ENCODE measurements at regions not wholly inside any gene's neighbourhood (a gene's known extent, or its start where the extent isn't known, plus 50 kb on each side); places are given as distances from the start of the nearest gene placed in this dataset.
A peak's percentile ranks its signal among the peaks of the same experiment; 100 is the strongest.

GRCh38 chr7:54469740-54470139, 72.4 kb upstream of the VSTM2A start:
- Histone ChIP-seq H3K4me3 (no peak overlapping the region), H3K4me1 (replicated peaks) (no peaks in the 10 kb centered on the region), H3K27ac (no peak overlapping the region), H3K9me3 (no peaks in the 10 kb centered on the region), H3K36me3 (no peaks in the 10 kb centered on the region), H3K27me3 (replicated peaks; ENCODE audit: insufficient read depth) (no peaks in the 10 kb centered on the region)
- DNase-seq (ENCODE audit: low spot score): no peak
- TF ChIP-seq POLR2AphosphoS5 (IDR thresholded peaks at IDR 0.05): no peak
- no peak for TF ChIP-seq CTCF (IDR thresholded peaks at IDR 0.05)
- TF ChIP-seq POLR2A (IDR thresholded peaks at IDR 0.05): no peak
- intact Hi-C loops (cut with DNase I): no loop called here
- 95% methylated on average over 10 of the region's 10 CpGs for WGBS

DNA sequence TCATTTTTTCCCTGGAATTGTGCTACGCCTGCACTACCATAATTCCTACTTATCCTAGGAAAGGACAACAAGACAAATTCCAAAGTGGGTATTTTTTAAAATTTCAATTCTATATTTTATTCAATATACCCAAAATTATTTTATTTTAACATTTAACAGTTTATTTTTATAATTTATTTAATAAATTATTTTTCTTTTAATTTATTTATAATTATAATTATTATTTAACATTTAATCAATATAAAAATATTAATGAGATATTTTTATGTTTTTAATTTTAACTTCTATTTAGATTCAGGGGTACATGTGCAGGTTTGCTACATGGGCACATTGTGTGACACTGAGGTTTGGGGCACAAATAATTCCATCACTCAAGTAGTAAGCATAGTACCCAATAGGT, 65.6 kb upstream of the VSTM2A start:
- Histone ChIP-seq H3K4me1 (replicated peaks) (no peaks in the 10 kb centered on the region), H3K27me3 (replicated peaks; ENCODE audit: insufficient read depth) (no peaks in the 10 kb centered on the region), H3K36me3 (no peaks in the 10 kb centered on the region), H3K9me3 (no peaks in the 10 kb centered on the region), H3K27ac (no peak overlapping the region), H3K4me3 (no peak overlapping the region)
- intact Hi-C loops (cut with DNase I): no loop called here
- 71% methylated on average over 1 of the region's 1 CpG for WGBS
- DNase-seq (ENCODE audit: low spot score): no peak
- TF ChIP-seq POLR2AphosphoS5 (IDR thresholded peaks at IDR 0.05) (no peak), CTCF (IDR thresholded peaks at IDR 0.05) (no peak), POLR2A (IDR thresholded peaks at IDR 0.05) (no peak)

DNA sequence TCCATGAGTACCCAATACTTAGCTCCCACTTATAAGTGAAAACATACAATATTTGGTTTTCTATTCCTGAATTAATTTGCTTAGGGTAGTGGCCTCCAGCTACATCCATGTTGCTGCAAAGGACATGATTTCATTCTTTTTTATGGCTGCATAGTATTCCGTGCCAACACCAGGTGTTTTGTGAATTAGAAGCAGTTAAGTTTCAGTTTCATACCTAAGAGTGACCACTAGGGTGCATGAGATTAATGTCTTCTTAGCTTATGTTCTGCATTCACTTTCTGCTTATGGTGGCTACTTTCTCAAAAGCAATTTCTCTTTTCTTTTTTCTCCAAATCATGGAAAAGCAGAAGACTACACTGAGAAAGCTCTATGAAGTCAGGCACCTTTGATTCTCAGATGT, 65.1 kb upstream of the VSTM2A start:
- no peaks in the 10 kb centered on the region for H3K4me1 ChIP-seq (replicated peaks)
- intact Hi-C loops (cut with DNase I): no loop called here
- no peaks in the 10 kb centered on the region for H3K9me3 ChIP-seq

GRCh38 chr7:54483523-54483922, 58.7 kb upstream of the VSTM2A start:
- intact Hi-C loops (cut with DNase I): no loop called here
- no peak for TF ChIP-seq CTCF (IDR thresholded peaks at IDR 0.05)
- TF ChIP-seq POLR2AphosphoS5 (IDR thresholded peaks at IDR 0.05): no peak
- TF ChIP-seq POLR2A (IDR thresholded peaks at IDR 0.05): no peak
- Histone ChIP-seq H3K27me3 (replicated peaks; ENCODE audit: insufficient read depth) (no peaks in the 10 kb centered on the region), H3K9me3 (no peaks in the 10 kb centered on the region), H3K4me1 (replicated peaks) (no peaks in the 10 kb centered on the region), H3K27ac (no peak overlapping the region), H3K36me3 (no peaks in the 10 kb centered on the region), H3K4me3 (no peak overlapping the region)
- 69% methylated on average over 3 of the region's 3 CpGs for WGBS
- no peak for DNase-seq (ENCODE audit: low spot score)

More for the DNA sequence above, 65.1 kb upstream of the VSTM2A start:
- peak in 1 of 4 experiments; percentile 12 for TF ChIP-seq CTCF (IDR thresholded peaks at IDR 0.05)
- TF ChIP-seq POLR2AphosphoS5 (IDR thresholded peaks at IDR 0.05): no peak
- no peak for TF ChIP-seq POLR2A (IDR thresholded peaks at IDR 0.05)
- Histone ChIP-seq H3K27ac (no peak overlapping the region), H3K27me3 (replicated peaks; ENCODE audit: insufficient read depth) (no peaks in the 10 kb centered on the region), H3K4me3 (no peak overlapping the region), H3K36me3 (no peaks in the 10 kb centered on the region)
- WGBS: 93% methylated on average over 1 of the region's 1 CpG
- no peak for DNase-seq (ENCODE audit: low spot score)

DNA sequence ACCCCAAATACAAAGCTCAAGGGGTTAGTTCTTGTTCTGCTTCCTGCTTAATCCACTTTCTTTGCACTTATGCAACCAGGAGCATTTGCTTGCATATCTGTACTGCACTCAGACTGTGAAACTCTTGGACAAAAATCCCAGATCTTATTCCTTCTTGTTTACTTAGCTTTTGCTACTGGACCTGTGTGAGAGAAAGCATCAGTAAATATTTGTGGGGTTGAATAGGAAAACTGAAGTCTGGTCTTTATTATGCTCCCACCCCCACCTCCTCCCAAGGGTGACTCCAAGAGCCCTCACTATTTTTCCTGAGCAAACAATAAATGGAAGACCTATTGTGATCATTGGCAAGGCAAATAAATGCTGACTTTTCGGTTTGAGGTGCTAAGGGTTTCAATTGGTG, 57.1 kb upstream of the VSTM2A start:
- no peaks in the 10 kb centered on the region for H3K27me3 ChIP-seq (replicated peaks; ENCODE audit: insufficient read depth)
- no peak overlapping the region for H3K27ac ChIP-seq
- WGBS: 28% methylated on average over 1 of the region's 1 CpG
- H3K9me3 ChIP-seq: no peaks in the 10 kb centered on the region
- no peak for TF ChIP-seq POLR2A (IDR thresholded peaks at IDR 0.05)
- TF ChIP-seq CTCF (IDR thresholded peaks at IDR 0.05): no peak
- no peak for TF ChIP-seq POLR2AphosphoS5 (IDR thresholded peaks at IDR 0.05)
- no peak for DNase-seq (ENCODE audit: low spot score)
- intact Hi-C loops (cut with DNase I): no loop called here
- H3K4me3 ChIP-seq: no peak overlapping the region
- H3K4me1 ChIP-seq (replicated peaks): no peaks in the 10 kb centered on the region
- no peaks in the 10 kb centered on the region for H3K36me3 ChIP-seq

Small RNA genes in the stretch of these regions (small RNA-seq; reads per million reads assigned to genes)
- gene AC074348.1: 0 reads per million in 2 donors
- gene RNU2-29P: 0 to 0.10 reads per million in 2 donors

Measured in prostate gland (tissue), 2 donors.